GM12864 (cell line): ENCODE measurements at regions not wholly inside any gene's neighbourhood (a gene's known extent, or its start where the extent isn't known, plus 50 kb on each side); places are given as distances from the start of the nearest gene placed in this dataset.

Experiments
- DNase-seq: peaks from one replicate; pipeline ENCODE4 v3.0.0-alpha.2; 2011; ENCODE audit warnings: low read depth
- H3K4me3 ChIP-seq: 2 replicates; pipeline ENCODE4 v1.5.1; 2011; ENCODE audit warnings: mild to moderate bottlenecking, low read depth, low read length, control low read depth
- TF ChIP-seq, protein P1 (sequence below): IDR thresholded peaks from 2 replicates; pipeline ENCODE4 v1.5.1; 2011; ENCODE audit warnings: low read depth, mild to moderate bottlenecking, moderate library complexity, low read length, control low read depth, inconsistent platforms; ENCODE audit errors: missing control alignments

DNA sequence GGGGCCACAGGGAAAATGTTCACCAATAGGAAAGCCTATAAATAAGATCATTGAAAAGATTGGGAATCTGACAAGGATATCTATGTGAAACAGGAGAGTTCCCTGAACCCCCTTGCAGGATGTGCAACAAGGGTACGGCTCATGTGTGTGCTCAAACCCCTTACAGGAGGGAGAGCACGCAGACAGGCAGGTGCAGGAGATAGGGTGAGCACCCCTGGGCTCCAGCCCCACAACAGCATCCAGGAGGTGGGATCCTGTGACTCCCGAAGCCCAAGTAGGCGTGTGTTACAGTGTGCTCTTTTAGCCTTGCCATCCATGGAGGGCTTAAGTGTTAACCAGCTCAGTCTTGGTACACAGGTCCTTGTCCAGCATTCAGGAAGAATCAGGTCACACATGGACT, 204.2 kb downstream of the BMP7 start:
- DNase-seq: no peak
- no peak overlapping the region for H3K4me3 ChIP-seq
- TF ChIP-seq, protein P1, sequence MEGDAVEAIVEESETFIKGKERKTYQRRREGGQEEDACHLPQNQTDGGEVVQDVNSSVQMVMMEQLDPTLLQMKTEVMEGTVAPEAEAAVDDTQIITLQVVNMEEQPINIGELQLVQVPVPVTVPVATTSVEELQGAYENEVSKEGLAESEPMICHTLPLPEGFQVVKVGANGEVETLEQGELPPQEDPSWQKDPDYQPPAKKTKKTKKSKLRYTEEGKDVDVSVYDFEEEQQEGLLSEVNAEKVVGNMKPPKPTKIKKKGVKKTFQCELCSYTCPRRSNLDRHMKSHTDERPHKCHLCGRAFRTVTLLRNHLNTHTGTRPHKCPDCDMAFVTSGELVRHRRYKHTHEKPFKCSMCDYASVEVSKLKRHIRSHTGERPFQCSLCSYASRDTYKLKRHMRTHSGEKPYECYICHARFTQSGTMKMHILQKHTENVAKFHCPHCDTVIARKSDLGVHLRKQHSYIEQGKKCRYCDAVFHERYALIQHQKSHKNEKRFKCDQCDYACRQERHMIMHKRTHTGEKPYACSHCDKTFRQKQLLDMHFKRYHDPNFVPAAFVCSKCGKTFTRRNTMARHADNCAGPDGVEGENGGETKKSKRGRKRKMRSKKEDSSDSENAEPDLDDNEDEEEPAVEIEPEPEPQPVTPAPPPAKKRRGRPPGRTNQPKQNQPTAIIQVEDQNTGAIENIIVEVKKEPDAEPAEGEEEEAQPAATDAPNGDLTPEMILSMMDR: no peak

DNA sequence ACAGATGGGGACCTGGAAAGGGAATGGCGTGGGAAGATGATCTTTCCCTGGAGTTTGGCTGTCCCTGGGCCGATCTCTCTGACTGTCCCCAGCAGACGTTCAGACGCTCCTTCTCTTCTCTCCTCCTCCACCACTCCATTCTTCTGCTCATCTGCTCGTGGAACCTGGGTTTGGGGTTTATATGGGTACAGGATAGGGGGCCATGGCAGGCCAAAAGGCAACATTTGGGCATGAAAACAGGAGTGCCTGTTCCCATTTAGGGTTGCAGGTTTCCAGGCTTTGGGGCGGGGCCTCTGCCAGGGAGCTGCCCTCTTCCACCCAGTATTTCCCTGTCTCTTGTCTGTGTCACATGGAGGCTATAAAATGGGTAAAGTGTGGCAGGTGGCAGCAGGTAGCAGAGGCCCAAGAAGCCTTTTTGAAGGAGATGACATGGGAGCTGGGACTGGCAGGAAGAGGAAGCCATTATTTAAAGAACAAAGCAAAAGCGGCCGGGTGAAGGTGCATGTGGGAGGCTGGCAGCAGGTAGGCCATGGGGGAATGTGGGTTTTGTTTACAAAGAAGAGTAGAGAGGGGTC, 203.7 kb downstream of the BMP7 start:
- DNase-seq: no peak

DNA sequence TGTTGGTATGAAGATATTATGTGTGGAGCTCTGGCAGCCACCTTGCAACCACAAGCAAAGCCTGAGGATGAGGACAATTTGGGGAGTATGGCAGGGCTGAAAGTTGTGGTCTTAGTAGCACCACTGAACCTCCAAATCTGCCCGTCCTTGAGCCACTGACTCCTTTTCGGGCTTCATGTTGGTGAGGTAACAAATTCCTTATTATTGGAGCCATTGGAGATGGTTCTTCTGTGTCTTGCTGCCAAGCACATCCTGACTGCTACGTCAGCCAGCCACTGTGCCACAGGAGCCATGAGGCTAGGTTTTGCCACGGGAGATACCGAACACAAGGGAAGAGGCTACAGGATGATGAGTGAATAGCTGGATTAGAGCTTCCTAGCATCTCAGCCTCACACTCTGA, 201.6 kb downstream of the BMP7 start:
- H3K4me3 ChIP-seq: no peak overlapping the region
- no peak for DNase-seq
- TF ChIP-seq, protein P1: no peak

More for the DNA sequence above, 203.7 kb downstream of the BMP7 start:
- no peak overlapping the region for H3K4me3 ChIP-seq
- TF ChIP-seq, protein P1: no peak

DNA sequence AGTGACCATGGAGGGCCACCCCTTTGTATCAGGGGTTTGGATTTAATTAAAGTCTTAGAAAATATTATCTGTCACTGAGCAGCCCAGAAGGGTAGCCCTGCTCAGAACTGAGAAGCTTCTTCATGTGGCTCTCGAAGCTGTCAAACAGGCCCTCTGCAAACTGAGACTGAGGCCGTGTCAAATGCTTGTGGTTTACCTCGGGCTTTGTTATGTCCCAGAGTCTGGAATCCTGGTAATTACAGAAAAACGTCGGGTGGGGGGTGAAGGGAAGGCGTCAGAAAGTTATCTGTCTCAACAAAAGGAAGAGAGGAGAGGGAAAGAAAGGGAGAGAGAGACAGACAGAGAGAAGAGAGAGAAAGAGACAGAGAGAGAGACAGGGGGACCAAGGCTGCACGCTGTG, 200.8 kb downstream of the BMP7 start:
- no peak for DNase-seq
- TF ChIP-seq, protein P1: no peak

DNA sequence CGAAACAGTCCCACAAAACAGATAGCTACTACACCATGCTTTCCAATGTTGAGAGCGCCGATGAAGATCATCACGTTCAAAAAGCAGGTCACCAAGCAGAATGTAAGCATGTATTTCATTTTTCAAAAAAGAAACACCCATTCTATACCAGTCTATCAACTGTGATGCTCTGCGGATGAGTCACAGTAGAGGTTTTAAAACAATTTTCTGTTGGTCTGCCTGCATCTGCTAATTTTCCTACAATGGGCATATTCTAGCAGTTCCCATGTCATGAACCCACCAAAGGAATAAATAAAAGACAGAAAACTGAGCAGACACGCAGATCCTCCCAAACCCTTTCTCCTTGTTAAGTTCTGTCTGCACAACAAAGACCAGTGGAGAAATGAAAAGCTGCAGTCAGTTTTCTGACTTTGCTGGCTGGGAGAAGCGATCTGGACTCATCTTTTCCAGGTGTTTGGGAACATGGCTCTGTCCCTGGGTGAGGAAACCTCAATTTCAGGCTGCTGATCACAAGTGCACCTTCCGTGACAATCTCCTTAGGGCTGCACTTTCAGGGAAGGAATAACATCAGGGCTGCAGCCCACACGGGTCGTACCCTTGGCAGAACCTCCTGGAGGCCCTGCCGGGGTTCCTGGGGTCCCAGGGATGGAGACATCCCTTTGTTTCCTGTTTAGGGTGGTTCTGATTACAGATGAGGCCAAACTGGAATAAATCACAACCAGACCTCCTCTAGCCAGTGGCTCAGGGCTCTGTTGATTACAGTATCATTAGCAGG, 200.1 kb downstream of the BMP7 start:
- no peak overlapping the region for H3K4me3 ChIP-seq
- TF ChIP-seq, protein P1: no peak
- DNase-seq: no peak

More for the DNA sequence above, 200.8 kb downstream of the BMP7 start:
- no peak overlapping the region for H3K4me3 ChIP-seq

- H3K4me3 ChIP-seq: no peak overlapping the region
- TF ChIP-seq, protein P1: no peak
- no peak for DNase-seq
Observed at GRCh38 chr20:57069442-57069841, 197.0 kb downstream of the BMP7 start.

- no peak for DNase-seq
- TF ChIP-seq, protein P1: no peak
- H3K4me3 ChIP-seq: no peak overlapping the region
Observed at GRCh38 chr20:57070296-57070695, 196.1 kb downstream of the BMP7 start.
